Endodermal cell (in vitro differentiated cells): ENCODE measurements at regions not wholly inside any gene's neighbourhood (a gene's known extent, or its start where the extent isn't known, plus 50 kb on each side); places are given as distances from the start of the nearest gene placed in this dataset.

Source experiments
- DNase-seq: peaks from one replicate; pipeline ENCODE4 v3.0.0-alpha.2; 2017
- H3K27ac ChIP-seq: 2 replicates; pipeline ENCODE4 v1.5.1; 2013; ENCODE audit warnings: mild to moderate bottlenecking, low read depth, low read length, moderate library complexity
- H3K27me3 ChIP-seq: 2 replicates; pipeline ENCODE4 v1.6.1; 2013; ENCODE audit warnings: mild to moderate bottlenecking, low read length, moderate library complexity; ENCODE audit not compliant: insufficient read depth, control insufficient read depth, poor library complexity, severe bottlenecking
- H3K36me3 ChIP-seq: 2 replicates; pipeline ENCODE4 v1.7.0; 2013; ENCODE audit warnings: mild to moderate bottlenecking, low read length, moderate library complexity; ENCODE audit not compliant: control insufficient read depth, insufficient read depth
- H3K4me1 ChIP-seq: one replicate; pipeline ENCODE4 v1.7.0; 2013; ENCODE audit warnings: low read length; ENCODE audit not compliant: control insufficient read depth, insufficient read depth
- H3K4me3 ChIP-seq: 2 replicates; pipeline ENCODE4 v1.5.1; 2013; ENCODE audit warnings: mild to moderate bottlenecking, low read length, moderate library complexity
- H3K9ac ChIP-seq: 2 replicates; pipeline ENCODE4 v1.6.1; 2013; ENCODE audit warnings: mild to moderate bottlenecking, low read length, moderate library complexity; ENCODE audit not compliant: poor library complexity, severe bottlenecking; ENCODE audit errors: extremely low read depth
- H3K9me3 ChIP-seq: 2 replicates; pipeline ENCODE4 v1.6.1; 2013; ENCODE audit warnings: mild to moderate bottlenecking, low read length, moderate library complexity; ENCODE audit not compliant: control insufficient read depth
- H3K27ac Mint-ChIP-seq: 2 replicates; pipeline ENCODE4 v1.8.0; 2020; ENCODE audit warnings: mixed read lengths
- H3K27me3 Mint-ChIP-seq: 2 replicates; pipeline ENCODE4 v1.8.0; 2021; ENCODE audit warnings: mild to moderate bottlenecking, mixed read lengths; ENCODE audit not compliant: insufficient read depth
- H3K36me3 Mint-ChIP-seq: 2 replicates; pipeline ENCODE4 v1.8.0; 2020; ENCODE audit warnings: low read depth, mixed read lengths
- H3K4me1 Mint-ChIP-seq: 2 replicates; pipeline ENCODE4 v1.8.0; 2020; ENCODE audit warnings: mixed read lengths
- H3K4me3 Mint-ChIP-seq: 2 replicates; pipeline ENCODE4 v1.8.0; 2020; ENCODE audit warnings: mild to moderate bottlenecking, moderate library complexity, mixed read lengths
- H3K9me3 Mint-ChIP-seq: 2 replicates; pipeline ENCODE4 v1.8.0; 2020; ENCODE audit warnings: mild to moderate bottlenecking, mixed read lengths
- WGBS, 2 experiments: methylation state at CpG; one replicate each; pipeline versions ENCODE4 v1.1.5 to v1.1.7; 2013; ENCODE audit warnings: missing lambda C conversion rate in 2 of 2, mixed read lengths in 1 of 2; ENCODE audit not compliant: insufficient coverage in 1 of 2, insufficient read length in 1 of 2; 5-methylcytosine and 5-hydroxymethylcytosine counted together
- TF ChIP-seq, protein P1 (sequence below): fragments of 200-600 bp; sonication (generic); conservative IDR thresholded peaks from 2 replicates; pipeline ENCODE4 v1.5.0; 2021; ENCODE audit warnings: antibody characterized with exemption, mild to moderate bottlenecking

DNA sequence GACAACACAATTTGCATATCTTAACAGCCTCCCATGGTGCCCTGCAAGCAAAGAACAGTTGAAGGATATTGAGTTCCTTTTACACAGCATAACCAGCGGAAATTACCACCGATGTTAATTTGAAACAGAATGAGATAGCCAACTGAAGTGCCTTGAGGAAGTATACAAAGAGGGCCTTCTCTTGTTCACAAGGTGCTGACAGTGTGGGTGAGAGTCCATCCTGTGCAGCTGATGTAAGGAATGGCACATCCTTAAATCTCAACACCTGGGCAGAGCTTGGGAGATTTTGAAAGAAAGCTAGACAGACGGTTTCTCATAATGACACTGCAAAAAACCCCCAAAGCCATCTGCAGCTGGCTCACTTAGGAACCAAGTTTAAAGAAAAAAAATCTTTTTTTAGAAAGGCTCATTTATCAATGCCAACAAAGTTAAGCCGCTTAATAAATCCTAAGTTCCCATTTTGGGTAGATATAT lies 818.6 kb downstream of the KCNJ2 start:
- peak; percentile 56 for DNase-seq
- Histone ChIP-seq H3K9ac (no peak overlapping the region), H3K9me3 (peaks cover 50% of the 10 kb centered on the region), H3K36me3 (no peaks in the 10 kb centered on the region), H3K27ac (peak overlapping the region; percentile 32), H3K4me3 (no peak overlapping the region), H3K27me3 (no peaks in the 10 kb centered on the region), H3K4me1 (peaks cover 7% of the 10 kb centered on the region)
- TF ChIP-seq, protein P1, sequence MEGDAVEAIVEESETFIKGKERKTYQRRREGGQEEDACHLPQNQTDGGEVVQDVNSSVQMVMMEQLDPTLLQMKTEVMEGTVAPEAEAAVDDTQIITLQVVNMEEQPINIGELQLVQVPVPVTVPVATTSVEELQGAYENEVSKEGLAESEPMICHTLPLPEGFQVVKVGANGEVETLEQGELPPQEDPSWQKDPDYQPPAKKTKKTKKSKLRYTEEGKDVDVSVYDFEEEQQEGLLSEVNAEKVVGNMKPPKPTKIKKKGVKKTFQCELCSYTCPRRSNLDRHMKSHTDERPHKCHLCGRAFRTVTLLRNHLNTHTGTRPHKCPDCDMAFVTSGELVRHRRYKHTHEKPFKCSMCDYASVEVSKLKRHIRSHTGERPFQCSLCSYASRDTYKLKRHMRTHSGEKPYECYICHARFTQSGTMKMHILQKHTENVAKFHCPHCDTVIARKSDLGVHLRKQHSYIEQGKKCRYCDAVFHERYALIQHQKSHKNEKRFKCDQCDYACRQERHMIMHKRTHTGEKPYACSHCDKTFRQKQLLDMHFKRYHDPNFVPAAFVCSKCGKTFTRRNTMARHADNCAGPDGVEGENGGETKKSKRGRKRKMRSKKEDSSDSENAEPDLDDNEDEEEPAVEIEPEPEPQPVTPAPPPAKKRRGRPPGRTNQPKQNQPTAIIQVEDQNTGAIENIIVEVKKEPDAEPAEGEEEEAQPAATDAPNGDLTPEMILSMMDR: no peak
- Mint-ChIP-seq H3K27ac (peak overlapping the region; percentile 64), H3K36me3 (peaks cover 21% of the 10 kb centered on the region), H3K4me3 (no peak overlapping the region), H3K9me3 (peaks cover 43% of the 10 kb centered on the region), H3K27me3 (no peaks in the 10 kb centered on the region), H3K4me1 (peaks cover 18% of the 10 kb centered on the region)
- 61 to 70% methylated on average over 2 to 4 of the region's 4 CpGs for WGBS, 2 experiments

GRCh38 chr17:70988622-70989021 lies 819.3 kb downstream of the KCNJ2 start:
- 73% methylated on average over 1 of the region's 1 CpG; no CpG with 5 or more reads in 1 of the 2 experiments for WGBS, 2 experiments
- Mint-ChIP-seq H3K27me3 (no peaks in the 10 kb centered on the region), H3K9me3 (peaks cover 43% of the 10 kb centered on the region), H3K4me1 (peaks cover 18% of the 10 kb centered on the region), H3K36me3 (peaks cover 14% of the 10 kb centered on the region), H3K4me3 (no peak overlapping the region), H3K27ac (no peak overlapping the region)
- Histone ChIP-seq H3K27me3 (no peaks in the 10 kb centered on the region), H3K4me3 (no peak overlapping the region), H3K36me3 (no peaks in the 10 kb centered on the region), H3K27ac (no peak overlapping the region), H3K4me1 (peaks cover 7% of the 10 kb centered on the region), H3K9ac (no peak overlapping the region), H3K9me3 (peaks cover 50% of the 10 kb centered on the region)
- DNase-seq: no peak
- TF ChIP-seq, protein P1: no peak

DNA sequence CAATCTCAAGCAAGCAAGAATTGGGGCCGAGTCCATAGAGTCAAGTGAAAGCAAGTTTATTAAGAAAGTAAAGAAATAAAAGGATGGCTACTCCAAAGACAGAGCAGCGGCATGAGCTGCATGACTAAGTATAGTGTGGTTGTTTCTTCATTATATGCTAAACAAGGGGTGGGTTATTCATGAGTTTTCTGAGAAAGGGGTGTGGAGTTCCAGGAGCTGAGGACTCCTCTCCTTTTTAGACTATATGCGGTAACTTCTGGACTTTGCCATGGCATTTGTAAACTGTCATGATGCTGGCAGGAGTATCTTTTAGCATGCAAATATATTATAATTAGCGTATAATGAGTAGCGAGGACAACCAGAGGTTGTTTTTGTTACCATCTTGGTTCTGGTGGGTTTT lies 819.9 kb downstream of the KCNJ2 start:
- Mint-ChIP-seq H3K27ac (no peak overlapping the region), H3K27me3 (no peaks in the 10 kb centered on the region)
- 93 to 100% methylated on average over 2 to 5 of the region's 5 CpGs for WGBS, 2 experiments

More for the DNA sequence above, 819.9 kb downstream of the KCNJ2 start:
- H3K4me3 ChIP-seq: no peak overlapping the region
- H3K36me3 ChIP-seq: no peaks in the 10 kb centered on the region
- Mint-ChIP-seq H3K4me3 (no peak overlapping the region), H3K4me1 (peaks cover 18% of the 10 kb centered on the region), H3K9me3 (peaks cover 37% of the 10 kb centered on the region), H3K36me3 (peaks cover 14% of the 10 kb centered on the region)
- peaks cover 45% of the 10 kb centered on the region for H3K9me3 ChIP-seq
- no peaks in the 10 kb centered on the region for H3K27me3 ChIP-seq
- peaks cover 7% of the 10 kb centered on the region for H3K4me1 ChIP-seq
- TF ChIP-seq, protein P1: no peak
- H3K9ac ChIP-seq: no peak overlapping the region
- H3K27ac ChIP-seq: no peak overlapping the region
- DNase-seq: no peak
